ENCODE measurements at regions not wholly inside any gene's neighbourhood (a gene's known extent, or its start where the extent isn't known, plus 50 kb on each side); places are given as distances from the start of the nearest gene placed in this dataset.

DNA sequence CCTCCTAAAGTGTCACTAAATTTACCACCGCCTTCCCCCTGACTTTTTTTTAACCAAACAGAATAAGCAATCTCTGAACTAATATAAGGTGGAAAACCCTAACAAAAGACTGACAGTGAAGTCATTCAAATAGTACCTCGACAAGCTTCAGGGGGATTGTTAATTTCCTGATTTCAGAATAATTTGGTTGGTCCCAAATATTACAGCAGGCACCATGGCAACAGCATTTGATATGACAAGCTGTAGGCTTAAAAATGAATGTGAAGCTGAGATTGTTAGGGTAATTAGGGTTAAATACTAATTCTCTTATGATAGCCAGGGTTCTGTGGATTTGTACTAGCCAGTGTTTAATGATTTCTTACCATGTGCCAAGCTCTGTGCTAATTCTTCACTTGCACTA, 63.5 kb upstream of the GOLGA8B start:
- no peak overlapping the region for H3K9ac ChIP-seq (replicated peaks; ENCODE audit: extremely low read depth, insufficient read depth, low read length)
- ChIA-PET POLR2A (no interaction called here), CTCF (interaction anchor here (0.5 kb wide), 1 partner anchor 174 kb away, joined by 3 read pairs; no protein-coding TSS in a partner anchor)
- H3K36me3 ChIP-seq (ENCODE audit: control insufficient read depth in 2 of 2, extremely low read depth in 1 of 2, insufficient read depth in 2 of 2, low read length in 2 of 2) = no peaks in the 10 kb centered on the region
- no peaks in the 10 kb centered on the region for H3K9me3 ChIP-seq (replicated peaks; ENCODE audit: control insufficient read depth, insufficient read depth, low read length)
- FAIRE-seq (no peak), DNase-seq (ENCODE audit: low read depth, low spot score) (no peak)
- no peak overlapping the region for H3K27ac ChIP-seq (ENCODE audit: insufficient read depth, low read depth, low read length)
- intact Hi-C loops (cut with micrococcal nuclease) (no loop called here), dilution Hi-C loops (cut with MboI; ENCODE audit: extremely low pct_ligation_motif_present, low sequenced_read_pairs) (no loop called here)
- H3K79me2 ChIP-seq (ENCODE audit: control insufficient read depth, insufficient read depth, low read length) = no peaks in the 10 kb centered on the region
- no peak overlapping the region for H3K4me3 ChIP-seq (replicated peaks in 1 of 3; ENCODE audit: insufficient read depth in 1 of 3, low read depth in 1 of 3, low read length in 3 of 3)
- no peaks in the 10 kb centered on the region for H3K27me3 ChIP-seq (ENCODE audit: control insufficient read depth in 2 of 2, insufficient read depth in 2 of 2, low read length in 2 of 2)
- TF ChIP-seq POLR2AphosphoS5 (IDR thresholded peaks at IDR 0.05; ENCODE audit: insufficient read depth, low read depth, low read length) = no peak
- no peak for TF ChIP-seq POLR2A (IDR thresholded peaks at IDR 0.05; ENCODE audit: low read depth, low read length)
- TF ChIP-seq GATA2 (IDR thresholded peaks at IDR 0.05; ENCODE audit: insufficient read depth, insufficient read length, low read depth, low read length) = no peak
- TF ChIP-seq, protein P1, sequence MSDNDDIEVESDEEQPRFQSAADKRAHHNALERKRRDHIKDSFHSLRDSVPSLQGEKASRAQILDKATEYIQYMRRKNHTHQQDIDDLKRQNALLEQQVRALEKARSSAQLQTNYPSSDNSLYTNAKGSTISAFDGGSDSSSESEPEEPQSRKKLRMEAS (IDR thresholded peaks at IDR 0.05; ENCODE audit: insufficient read depth, insufficient read length) = no peak
- TF ChIP-seq EZH2 (IDR thresholded peaks at IDR 0.05; ENCODE audit: borderline replicate concordance, low read depth, low read length, severe bottlenecking) = no peak
- no peak for TF ChIP-seq FOS (IDR thresholded peaks at IDR 0.05; ENCODE audit: borderline replicate concordance, insufficient read depth, low read length)
- no peak for TF ChIP-seq MYC (IDR thresholded peaks at IDR 0.05; ENCODE audit: low read depth, low read length)
- TF ChIP-seq, protein P2, sequence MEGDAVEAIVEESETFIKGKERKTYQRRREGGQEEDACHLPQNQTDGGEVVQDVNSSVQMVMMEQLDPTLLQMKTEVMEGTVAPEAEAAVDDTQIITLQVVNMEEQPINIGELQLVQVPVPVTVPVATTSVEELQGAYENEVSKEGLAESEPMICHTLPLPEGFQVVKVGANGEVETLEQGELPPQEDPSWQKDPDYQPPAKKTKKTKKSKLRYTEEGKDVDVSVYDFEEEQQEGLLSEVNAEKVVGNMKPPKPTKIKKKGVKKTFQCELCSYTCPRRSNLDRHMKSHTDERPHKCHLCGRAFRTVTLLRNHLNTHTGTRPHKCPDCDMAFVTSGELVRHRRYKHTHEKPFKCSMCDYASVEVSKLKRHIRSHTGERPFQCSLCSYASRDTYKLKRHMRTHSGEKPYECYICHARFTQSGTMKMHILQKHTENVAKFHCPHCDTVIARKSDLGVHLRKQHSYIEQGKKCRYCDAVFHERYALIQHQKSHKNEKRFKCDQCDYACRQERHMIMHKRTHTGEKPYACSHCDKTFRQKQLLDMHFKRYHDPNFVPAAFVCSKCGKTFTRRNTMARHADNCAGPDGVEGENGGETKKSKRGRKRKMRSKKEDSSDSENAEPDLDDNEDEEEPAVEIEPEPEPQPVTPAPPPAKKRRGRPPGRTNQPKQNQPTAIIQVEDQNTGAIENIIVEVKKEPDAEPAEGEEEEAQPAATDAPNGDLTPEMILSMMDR (IDR thresholded peaks at IDR 0.05; ENCODE audit: extremely low read depth in 1 of 2, insufficient read depth in 1 of 2, low read depth in 1 of 2, low read length in 2 of 2) = no peak
- TF ChIP-seq JUN (IDR thresholded peaks at IDR 0.05; ENCODE audit: borderline replicate concordance, insufficient read depth, insufficient read length, low read depth) = no peak
- H3K4me1 ChIP-seq (ENCODE audit: control insufficient read depth, extremely low read depth, insufficient read depth, low read length) = peaks cover 2% of the 10 kb centered on the region
- H2AFZ ChIP-seq (ENCODE audit: low read depth, low read length) = no peak overlapping the region
- BruUV-seq (replicated peaks) = no TSS peak
- H3K9me1 ChIP-seq (replicated peaks; ENCODE audit: control insufficient read depth, extremely low read depth, insufficient read depth, low read length) = no peaks in the 10 kb centered on the region
- H4K20me1 ChIP-seq (replicated peaks; ENCODE audit: control insufficient read depth, extremely low read depth, insufficient read depth, low read length) = no peaks in the 10 kb centered on the region
- no peak overlapping the region for H3K4me2 ChIP-seq (ENCODE audit: insufficient read depth, low read length)
